ENCODE measurements at regions not wholly inside any gene's neighbourhood (a gene's known extent, or its start where the extent isn't known, plus 50 kb on each side); places are given as distances from the start of the nearest gene placed in this dataset.

DNA sequence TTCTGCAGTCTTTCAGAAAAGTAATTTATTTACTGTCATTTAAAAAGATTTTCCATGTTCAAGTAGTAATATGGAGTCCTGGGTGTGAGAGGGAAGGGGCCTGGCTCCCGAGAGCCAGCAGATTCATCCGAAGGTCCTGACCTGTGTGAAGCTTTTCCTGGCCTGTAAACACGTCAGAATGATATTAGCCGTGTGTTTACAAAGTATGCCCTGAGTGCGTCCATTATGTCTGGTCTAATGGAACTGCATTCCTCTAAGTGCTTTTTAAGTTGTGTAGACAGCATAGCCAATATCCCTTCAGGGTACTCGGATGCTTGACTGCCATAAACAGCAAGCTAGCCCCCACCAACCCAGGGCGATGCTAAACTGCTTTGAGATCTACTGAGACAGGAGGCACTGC, 495.2 kb downstream of the AGTPBP1 start:
- H3K4me3 ChIP-seq (ENCODE audit: low read depth in 1 of 3, low read length in 3 of 3): no peak overlapping the region
- no peak overlapping the region for H3K27ac ChIP-seq (ENCODE audit: low read depth in 1 of 2, low read length in 2 of 2)
- TF ChIP-seq HNF4G (IDR thresholded peaks at IDR 0.05): no peak
- TF ChIP-seq RAD21 (IDR thresholded peaks at IDR 0.05): no peak
- no peak for TF ChIP-seq TAF1 (conservative IDR thresholded peaks at IDR 0.05)
- no peak for TF ChIP-seq FOXA2 (IDR thresholded peaks at IDR 0.05)
- TF ChIP-seq YY1 (IDR thresholded peaks at IDR 0.05): no peak
- TF ChIP-seq HNF4A (conservative IDR thresholded peaks at IDR 0.05): no peak
- no peak for TF ChIP-seq JUND (IDR thresholded peaks at IDR 0.05)
- TF ChIP-seq, protein P1, sequence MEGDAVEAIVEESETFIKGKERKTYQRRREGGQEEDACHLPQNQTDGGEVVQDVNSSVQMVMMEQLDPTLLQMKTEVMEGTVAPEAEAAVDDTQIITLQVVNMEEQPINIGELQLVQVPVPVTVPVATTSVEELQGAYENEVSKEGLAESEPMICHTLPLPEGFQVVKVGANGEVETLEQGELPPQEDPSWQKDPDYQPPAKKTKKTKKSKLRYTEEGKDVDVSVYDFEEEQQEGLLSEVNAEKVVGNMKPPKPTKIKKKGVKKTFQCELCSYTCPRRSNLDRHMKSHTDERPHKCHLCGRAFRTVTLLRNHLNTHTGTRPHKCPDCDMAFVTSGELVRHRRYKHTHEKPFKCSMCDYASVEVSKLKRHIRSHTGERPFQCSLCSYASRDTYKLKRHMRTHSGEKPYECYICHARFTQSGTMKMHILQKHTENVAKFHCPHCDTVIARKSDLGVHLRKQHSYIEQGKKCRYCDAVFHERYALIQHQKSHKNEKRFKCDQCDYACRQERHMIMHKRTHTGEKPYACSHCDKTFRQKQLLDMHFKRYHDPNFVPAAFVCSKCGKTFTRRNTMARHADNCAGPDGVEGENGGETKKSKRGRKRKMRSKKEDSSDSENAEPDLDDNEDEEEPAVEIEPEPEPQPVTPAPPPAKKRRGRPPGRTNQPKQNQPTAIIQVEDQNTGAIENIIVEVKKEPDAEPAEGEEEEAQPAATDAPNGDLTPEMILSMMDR (IDR thresholded peaks at IDR 0.05; ENCODE audit: low read depth, low read length, missing input control): no peak
- no peak for TF ChIP-seq FOXA1 (IDR thresholded peaks at IDR 0.05)
- TF ChIP-seq, protein P2, sequence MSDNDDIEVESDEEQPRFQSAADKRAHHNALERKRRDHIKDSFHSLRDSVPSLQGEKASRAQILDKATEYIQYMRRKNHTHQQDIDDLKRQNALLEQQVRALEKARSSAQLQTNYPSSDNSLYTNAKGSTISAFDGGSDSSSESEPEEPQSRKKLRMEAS (IDR thresholded peaks at IDR 0.05): no peak
- TF ChIP-seq NR2F2 (IDR thresholded peaks at IDR 0.05): no peak
- TF ChIP-seq, protein P3, sequence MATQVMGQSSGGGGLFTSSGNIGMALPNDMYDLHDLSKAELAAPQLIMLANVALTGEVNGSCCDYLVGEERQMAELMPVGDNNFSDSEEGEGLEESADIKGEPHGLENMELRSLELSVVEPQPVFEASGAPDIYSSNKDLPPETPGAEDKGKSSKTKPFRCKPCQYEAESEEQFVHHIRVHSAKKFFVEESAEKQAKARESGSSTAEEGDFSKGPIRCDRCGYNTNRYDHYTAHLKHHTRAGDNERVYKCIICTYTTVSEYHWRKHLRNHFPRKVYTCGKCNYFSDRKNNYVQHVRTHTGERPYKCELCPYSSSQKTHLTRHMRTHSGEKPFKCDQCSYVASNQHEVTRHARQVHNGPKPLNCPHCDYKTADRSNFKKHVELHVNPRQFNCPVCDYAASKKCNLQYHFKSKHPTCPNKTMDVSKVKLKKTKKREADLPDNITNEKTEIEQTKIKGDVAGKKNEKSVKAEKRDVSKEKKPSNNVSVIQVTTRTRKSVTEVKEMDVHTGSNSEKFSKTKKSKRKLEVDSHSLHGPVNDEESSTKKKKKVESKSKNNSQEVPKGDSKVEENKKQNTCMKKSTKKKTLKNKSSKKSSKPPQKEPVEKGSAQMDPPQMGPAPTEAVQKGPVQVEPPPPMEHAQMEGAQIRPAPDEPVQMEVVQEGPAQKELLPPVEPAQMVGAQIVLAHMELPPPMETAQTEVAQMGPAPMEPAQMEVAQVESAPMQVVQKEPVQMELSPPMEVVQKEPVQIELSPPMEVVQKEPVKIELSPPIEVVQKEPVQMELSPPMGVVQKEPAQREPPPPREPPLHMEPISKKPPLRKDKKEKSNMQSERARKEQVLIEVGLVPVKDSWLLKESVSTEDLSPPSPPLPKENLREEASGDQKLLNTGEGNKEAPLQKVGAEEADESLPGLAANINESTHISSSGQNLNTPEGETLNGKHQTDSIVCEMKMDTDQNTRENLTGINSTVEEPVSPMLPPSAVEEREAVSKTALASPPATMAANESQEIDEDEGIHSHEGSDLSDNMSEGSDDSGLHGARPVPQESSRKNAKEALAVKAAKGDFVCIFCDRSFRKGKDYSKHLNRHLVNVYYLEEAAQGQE (IDR thresholded peaks at IDR 0.05): no peak
- no peak for TF ChIP-seq SP1 (IDR thresholded peaks at IDR 0.05)
- no peak for TF ChIP-seq EGR1 (IDR thresholded peaks at IDR 0.05; ENCODE audit: low read depth in 2 of 2)
- no peak for TF ChIP-seq GABPA (IDR thresholded peaks at IDR 0.05 in 1 of 2, conservative IDR thresholded peaks at IDR 0.05 in 1 of 2)
- no peak for TF ChIP-seq RXRA (IDR thresholded peaks at IDR 0.05)
- TF ChIP-seq, protein P4, sequence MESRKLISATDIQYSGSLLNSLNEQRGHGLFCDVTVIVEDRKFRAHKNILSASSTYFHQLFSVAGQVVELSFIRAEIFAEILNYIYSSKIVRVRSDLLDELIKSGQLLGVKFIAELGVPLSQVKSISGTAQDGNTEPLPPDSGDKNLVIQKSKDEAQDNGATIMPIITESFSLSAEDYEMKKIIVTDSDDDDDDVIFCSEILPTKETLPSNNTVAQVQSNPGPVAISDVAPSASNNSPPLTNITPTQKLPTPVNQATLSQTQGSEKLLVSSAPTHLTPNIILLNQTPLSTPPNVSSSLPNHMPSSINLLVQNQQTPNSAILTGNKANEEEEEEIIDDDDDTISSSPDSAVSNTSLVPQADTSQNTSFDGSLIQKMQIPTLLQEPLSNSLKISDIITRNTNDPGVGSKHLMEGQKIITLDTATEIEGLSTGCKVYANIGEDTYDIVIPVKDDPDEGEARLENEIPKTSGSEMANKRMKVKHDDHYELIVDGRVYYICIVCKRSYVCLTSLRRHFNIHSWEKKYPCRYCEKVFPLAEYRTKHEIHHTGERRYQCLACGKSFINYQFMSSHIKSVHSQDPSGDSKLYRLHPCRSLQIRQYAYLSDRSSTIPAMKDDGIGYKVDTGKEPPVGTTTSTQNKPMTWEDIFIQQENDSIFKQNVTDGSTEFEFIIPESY (IDR thresholded peaks at IDR 0.05): no peak
- TF ChIP-seq, protein P5, sequence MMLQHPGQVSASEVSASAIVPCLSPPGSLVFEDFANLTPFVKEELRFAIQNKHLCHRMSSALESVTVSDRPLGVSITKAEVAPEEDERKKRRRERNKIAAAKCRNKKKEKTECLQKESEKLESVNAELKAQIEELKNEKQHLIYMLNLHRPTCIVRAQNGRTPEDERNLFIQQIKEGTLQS (IDR thresholded peaks at IDR 0.05): no peak
- H3K36me3 ChIP-seq (ENCODE audit: control insufficient read depth in 4 of 4, insufficient read depth in 3 of 4, low read depth in 1 of 4, low read length in 3 of 4): no peaks in the 10 kb centered on the region
- peaks cover 0 to 2% (median 0%) of the 10 kb centered on the region in 4 donors for H3K27me3 ChIP-seq (ENCODE audit: control insufficient read depth in 4 of 4, insufficient read depth in 4 of 4, low read length in 3 of 4)
- no peak overlapping the region for H3K9ac ChIP-seq (ENCODE audit: low read depth in 1 of 2, low read length in 2 of 2)
- no peaks in the 10 kb centered on the region for H3K4me1 ChIP-seq (ENCODE audit: control insufficient read depth in 4 of 4, insufficient read depth in 4 of 4, low read length in 3 of 4)
- WGBS: 47% methylated on average over 7 of the region's 7 CpGs
- no peak for DNase-seq (ENCODE audit: low spot score)
- no peaks in the 10 kb centered on the region for H3K9me3 ChIP-seq (ENCODE audit: control insufficient read depth in 4 of 4, low read length in 3 of 4)
